HCT116 (cell line): ENCODE measurements at regions not wholly inside any gene's neighbourhood (a gene's known extent, or its start where the extent isn't known, plus 50 kb on each side); places are given as distances from the start of the nearest gene placed in this dataset.

Source experiments
- ATAC-seq: fragments of 200-7000 bp; cut with Tn5 transposase; 2 replicates; pipeline ENCODE4 v1.9.1; 2020; ENCODE audit warnings: mild to moderate bottlenecking, moderate library complexity
- BruUV-seq: library from RNA; stranded (reverse); fragments of 400-500 nt; replicated peaks from 2 replicates; lab custom pipeline; 2021; lab: Mats Ljungman, UMichigan
- CTCF ChIA-PET: fragments of 300-600 bp; sonication (Branson Sonifier 250); formaldehyde crosslinking; loops from one replicate; lab custom pipeline; 2021; ENCODE audit warnings: antibody characterized with exemption; lab: Charles Lee
- POLR2A ChIA-PET: fragments of 300-600, 350-600 bp; sonication (Branson Sonifier 250); formaldehyde crosslinking; loops from one replicate; lab custom pipeline; 2021; ENCODE audit warnings: antibody characterized with exemption; lab: Charles Lee
- RAD21 ChIA-PET, 2 experiments: fragments of 300-600 bp; sonication (Branson Sonifier 250); formaldehyde crosslinking; loops; one replicate each; lab custom pipeline; 2023; ENCODE audit warnings: low total read pairs in 2 of 2; ENCODE audit not compliant: uncharacterized antibody in 2 of 2, unreplicated experiment in 2 of 2, low non-redundant PET in 1 of 2; lab: Charles Lee
- DNase-seq: peaks from one replicate; pipeline ENCODE4 v3.0.0-alpha.2; 2010; ENCODE audit warnings: low read depth, low spot score
- H2AFZ ChIP-seq: fragments of 200-600 bp; shearing (Covaris generic), sonication (generic); 2 replicates; pipeline ENCODE4 v1.6.1; 2017; ENCODE audit warnings: low read depth, mixed run types, mixed read lengths, antibody characterized with exemption, low read length; ENCODE audit not compliant: poor library complexity, severe bottlenecking
- H3K27ac ChIP-seq: 2 replicates; pipeline ENCODE4 v1.5.1; 2012; ENCODE audit warnings: low read depth, low read length
- H3K27me3 ChIP-seq: fragments of 200-600 bp; sonication (generic); 2 replicates; pipeline ENCODE4 v1.6.1; 2016; ENCODE audit warnings: mixed run types, low read length, mixed read lengths; ENCODE audit not compliant: insufficient read depth
- H3K36me3 ChIP-seq, 2 experiments: fragments of 200-500 bp in 1 of 2; fragments of 200-600 bp in 1 of 2; sonication (Bioruptor generic) in 1 of 2; sonication (generic) in 1 of 2; 2 replicates each; pipeline versions ENCODE4 v1.5.1 to v1.6.1; 2014 to 2016; ENCODE audit warnings: low read length in 2 of 2, inconsistent platforms in 1 of 2, mixed read lengths in 1 of 2, mixed run types in 1 of 2; ENCODE audit not compliant: insufficient read depth in 2 of 2, control insufficient read depth in 1 of 2
- H3K4me1 ChIP-seq, 2 experiments: fragments of 200-600 bp in 1 of 2; sonication (generic) in 1 of 2; 2 replicates each; pipeline versions ENCODE4 v1.5.1 to v1.6.1; 2012 to 2017; ENCODE audit warnings: low read length in 2 of 2, inconsistent platforms in 1 of 2, mild to moderate bottlenecking in 1 of 2, mixed read lengths in 1 of 2, mixed run types in 1 of 2, moderate library complexity in 1 of 2; ENCODE audit not compliant: insufficient read depth in 2 of 2, control insufficient read depth in 1 of 2
- H3K4me2 ChIP-seq: fragments of 200-600 bp; sonication (generic); 2 replicates; pipeline ENCODE4 v1.6.1; 2017; ENCODE audit warnings: mixed run types, low read length, mixed read lengths
- H3K4me3 ChIP-seq, 2 experiments: fragments of 200-600 bp in 1 of 2; sonication (generic) in 1 of 2; replicated peaks in 1 of 2; 2 replicates each; pipeline ENCODE4 v1.5.1; 2011 to 2016; ENCODE audit warnings: low read length in 2 of 2, control low read depth in 1 of 2, low read depth in 1 of 2, mild to moderate bottlenecking in 1 of 2, mixed read lengths in 1 of 2, mixed run types in 1 of 2
- H3K79me2 ChIP-seq: fragments of 200-600 bp; sonication (generic); 2 replicates; pipeline ENCODE4 v1.6.1; 2017; ENCODE audit warnings: mild to moderate bottlenecking, mixed run types, low read length, moderate library complexity, mixed read lengths; ENCODE audit not compliant: insufficient read depth
- H3K9ac ChIP-seq: fragments of 200-600 bp; sonication (generic); 2 replicates; pipeline ENCODE4 v1.6.1; 2016; ENCODE audit warnings: low read length, mixed read lengths
- H3K9me2 ChIP-seq: fragments of 200-600 bp; sonication (generic), shearing (Covaris generic); 2 replicates; pipeline ENCODE4 v1.6.1; 2017; ENCODE audit warnings: mixed run types, mild to moderate bottlenecking, moderate library complexity; ENCODE audit not compliant: insufficient read depth
- H3K9me3 ChIP-seq, 2 experiments: fragments of 200-500 bp in 1 of 2; fragments of 200-600 bp in 1 of 2; sonication (Bioruptor generic) in 1 of 2; sonication (generic) in 1 of 2; 2 replicates each; pipeline ENCODE4 v1.6.1; 2014 to 2017; ENCODE audit warnings: low read length in 2 of 2, mixed read lengths in 2 of 2, inconsistent platforms in 1 of 2, low read depth in 1 of 2, mild to moderate bottlenecking in 1 of 2, mixed run types in 1 of 2, moderate library complexity in 1 of 2; ENCODE audit not compliant: control insufficient read depth in 1 of 2, insufficient read depth in 1 of 2
- H4K20me1 ChIP-seq: fragments of 200-600 bp; sonication (generic), shearing (Covaris generic); 2 replicates; pipeline ENCODE4 v1.6.1; 2017; ENCODE audit warnings: mixed run types, mild to moderate bottlenecking, moderate library complexity; ENCODE audit not compliant: insufficient read depth
- CBX3 ChIP-seq: IDR thresholded peaks from 2 replicates; pipeline ENCODE4 v1.6.1; 2012; ENCODE audit warnings: low read depth
- ELF1 ChIP-seq: IDR thresholded peaks from 2 replicates; pipeline ENCODE4 v1.6.1; 2012; ENCODE audit warnings: low read depth, borderline replicate concordance
- EZH2 ChIP-seq: fragments of 200-600 bp; sonication (generic); IDR thresholded peaks from 2 replicates; pipeline ENCODE4 v1.6.1; 2017; ENCODE audit warnings: antibody characterized with exemption, mixed run types
- FOSL1 ChIP-seq: IDR thresholded peaks from 2 replicates; pipeline ENCODE4 v1.6.1; 2012; ENCODE audit warnings: low read depth
- JUND ChIP-seq: IDR thresholded peaks from 2 replicates; pipeline ENCODE4 v1.6.1; 2012
- POLR2A ChIP-seq: IDR thresholded peaks from 2 replicates; pipeline ENCODE4 v1.7.0; 2011; ENCODE audit warnings: borderline replicate concordance; ENCODE audit not compliant: insufficient read depth, insufficient read length; ENCODE audit errors: extremely low read depth
- RAD21 ChIP-seq: IDR thresholded peaks from 2 replicates; pipeline ENCODE4 v1.6.1; 2012; ENCODE audit warnings: low read depth, mild to moderate bottlenecking
- SIN3A ChIP-seq: IDR thresholded peaks from 2 replicates; pipeline ENCODE4 v1.6.1; 2012; ENCODE audit warnings: low read depth
- SP1 ChIP-seq: IDR thresholded peaks from 2 replicates; pipeline ENCODE4 v1.6.1; 2012; ENCODE audit warnings: low read depth
- SRF ChIP-seq: IDR thresholded peaks from 2 replicates; pipeline ENCODE4 v1.6.1; 2012; ENCODE audit warnings: low read depth
- TCF7L2 ChIP-seq: IDR thresholded peaks from 2 replicates; pipeline ENCODE4 v1.7.0; 2011; ENCODE audit warnings: borderline replicate concordance, inconsistent platforms; ENCODE audit not compliant: insufficient read depth, insufficient read length; ENCODE audit errors: extremely low read depth
- YY1 ChIP-seq: IDR thresholded peaks from 2 replicates; pipeline ENCODE4 v1.6.1; 2011; ENCODE audit warnings: low read length, low read depth, moderate library complexity, mild to moderate bottlenecking; ENCODE audit not compliant: insufficient replicate concordance; ENCODE audit errors: extremely low read depth
- ZFX ChIP-seq: fragments of 450-650 bp; IDR thresholded peaks from 2 replicates; pipeline ENCODE4 v1.6.1; 2017
- ZNF274 ChIP-seq: fragments of 200-500 bp; sonication (Bioruptor generic); IDR thresholded peaks from 2 replicates; pipeline ENCODE4 v1.6.1; 2014; ENCODE audit warnings: mild to moderate bottlenecking, low read depth, low read length, inconsistent platforms
- intact Hi-C: fragments of 100-400 bp; cut with micrococcal nuclease; formaldehyde crosslinking; loops from 2 replicates; pipeline ENCODE4 v1.10.0; 2022
- TF ChIP-seq, protein P1 (sequence below): IDR thresholded peaks from 2 replicates; pipeline ENCODE4 v1.6.1; 2011; ENCODE audit warnings: mild to moderate bottlenecking, low read length, moderate library complexity; ENCODE audit not compliant: insufficient replicate concordance; ENCODE audit errors: extremely low read depth
- TF ChIP-seq, protein P2 (sequence below): IDR thresholded peaks from 2 replicates; pipeline ENCODE4 v1.6.1; 2012; ENCODE audit warnings: low read depth
- TF ChIP-seq, protein P3 (sequence below), 3 experiments: fragments of 200-600 bp in 1 of 3; sonication (generic) in 1 of 3; IDR thresholded peaks in 2 of 3; conservative IDR thresholded peaks in 1 of 3; 2 replicates each; pipeline ENCODE4 v1.5.1; 2012 to 2017; ENCODE audit warnings: low read depth in 2 of 3, low read length in 2 of 3, antibody characterized with exemption in 1 of 3, borderline replicate concordance in 1 of 3, control low read depth in 1 of 3, mild to moderate bottlenecking in 1 of 3, mixed read lengths in 1 of 3, mixed run types in 1 of 3, moderate library complexity in 1 of 3; ENCODE audit not compliant: insufficient read depth in 1 of 3
- TF ChIP-seq, protein P4 (sequence below): IDR thresholded peaks from 2 replicates; pipeline ENCODE4 v1.6.1; 2012

DNA sequence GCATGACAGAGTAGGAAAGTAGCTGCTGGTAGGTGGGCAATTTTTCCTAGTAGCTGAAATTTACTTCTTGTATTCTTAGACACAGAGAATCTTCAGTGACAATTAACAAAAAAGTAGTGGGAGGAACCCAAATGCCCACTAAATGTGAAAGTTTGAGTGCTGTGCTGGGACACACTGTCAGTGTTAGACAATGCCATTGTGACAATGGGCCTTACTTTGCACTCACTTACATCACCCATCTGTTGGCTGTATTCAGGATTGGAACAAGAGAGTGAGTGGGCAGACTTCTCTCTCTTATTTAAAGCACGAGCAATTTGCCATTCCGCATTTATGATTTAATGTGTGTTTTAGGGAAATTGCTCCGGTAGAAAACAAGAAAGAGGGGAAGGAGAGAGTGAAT is 662.5 kb downstream of the CBLN4 start:
- H3K4me1 ChIP-seq: no peaks in the 10 kb centered on the region; a peak in 1 of 4 replicates
- ChIA-PET POLR2A (no interaction called here), CTCF (no interaction called here), RAD21 (no interaction called here)
- no peaks in the 10 kb centered on the region for H3K27me3 ChIP-seq
- no peaks in the 10 kb centered on the region for H3K9me2 ChIP-seq
- no peak overlapping the region for H2AFZ ChIP-seq
- no peak overlapping the region for H3K4me3 ChIP-seq
- no peak overlapping the region for H3K4me2 ChIP-seq
- H3K9ac ChIP-seq: no peak overlapping the region
- H4K20me1 ChIP-seq: no peaks in the 10 kb centered on the region
- no peak overlapping the region for H3K27ac ChIP-seq
- intact Hi-C loops: no loop called here
- TF ChIP-seq, protein P1, sequence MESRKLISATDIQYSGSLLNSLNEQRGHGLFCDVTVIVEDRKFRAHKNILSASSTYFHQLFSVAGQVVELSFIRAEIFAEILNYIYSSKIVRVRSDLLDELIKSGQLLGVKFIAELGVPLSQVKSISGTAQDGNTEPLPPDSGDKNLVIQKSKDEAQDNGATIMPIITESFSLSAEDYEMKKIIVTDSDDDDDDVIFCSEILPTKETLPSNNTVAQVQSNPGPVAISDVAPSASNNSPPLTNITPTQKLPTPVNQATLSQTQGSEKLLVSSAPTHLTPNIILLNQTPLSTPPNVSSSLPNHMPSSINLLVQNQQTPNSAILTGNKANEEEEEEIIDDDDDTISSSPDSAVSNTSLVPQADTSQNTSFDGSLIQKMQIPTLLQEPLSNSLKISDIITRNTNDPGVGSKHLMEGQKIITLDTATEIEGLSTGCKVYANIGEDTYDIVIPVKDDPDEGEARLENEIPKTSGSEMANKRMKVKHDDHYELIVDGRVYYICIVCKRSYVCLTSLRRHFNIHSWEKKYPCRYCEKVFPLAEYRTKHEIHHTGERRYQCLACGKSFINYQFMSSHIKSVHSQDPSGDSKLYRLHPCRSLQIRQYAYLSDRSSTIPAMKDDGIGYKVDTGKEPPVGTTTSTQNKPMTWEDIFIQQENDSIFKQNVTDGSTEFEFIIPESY: no peak
- no peak for TF ChIP-seq FOSL1
- no peak for TF ChIP-seq CBX3
- TF ChIP-seq POLR2A: no peak
- TF ChIP-seq, protein P2, sequence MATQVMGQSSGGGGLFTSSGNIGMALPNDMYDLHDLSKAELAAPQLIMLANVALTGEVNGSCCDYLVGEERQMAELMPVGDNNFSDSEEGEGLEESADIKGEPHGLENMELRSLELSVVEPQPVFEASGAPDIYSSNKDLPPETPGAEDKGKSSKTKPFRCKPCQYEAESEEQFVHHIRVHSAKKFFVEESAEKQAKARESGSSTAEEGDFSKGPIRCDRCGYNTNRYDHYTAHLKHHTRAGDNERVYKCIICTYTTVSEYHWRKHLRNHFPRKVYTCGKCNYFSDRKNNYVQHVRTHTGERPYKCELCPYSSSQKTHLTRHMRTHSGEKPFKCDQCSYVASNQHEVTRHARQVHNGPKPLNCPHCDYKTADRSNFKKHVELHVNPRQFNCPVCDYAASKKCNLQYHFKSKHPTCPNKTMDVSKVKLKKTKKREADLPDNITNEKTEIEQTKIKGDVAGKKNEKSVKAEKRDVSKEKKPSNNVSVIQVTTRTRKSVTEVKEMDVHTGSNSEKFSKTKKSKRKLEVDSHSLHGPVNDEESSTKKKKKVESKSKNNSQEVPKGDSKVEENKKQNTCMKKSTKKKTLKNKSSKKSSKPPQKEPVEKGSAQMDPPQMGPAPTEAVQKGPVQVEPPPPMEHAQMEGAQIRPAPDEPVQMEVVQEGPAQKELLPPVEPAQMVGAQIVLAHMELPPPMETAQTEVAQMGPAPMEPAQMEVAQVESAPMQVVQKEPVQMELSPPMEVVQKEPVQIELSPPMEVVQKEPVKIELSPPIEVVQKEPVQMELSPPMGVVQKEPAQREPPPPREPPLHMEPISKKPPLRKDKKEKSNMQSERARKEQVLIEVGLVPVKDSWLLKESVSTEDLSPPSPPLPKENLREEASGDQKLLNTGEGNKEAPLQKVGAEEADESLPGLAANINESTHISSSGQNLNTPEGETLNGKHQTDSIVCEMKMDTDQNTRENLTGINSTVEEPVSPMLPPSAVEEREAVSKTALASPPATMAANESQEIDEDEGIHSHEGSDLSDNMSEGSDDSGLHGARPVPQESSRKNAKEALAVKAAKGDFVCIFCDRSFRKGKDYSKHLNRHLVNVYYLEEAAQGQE: no peak
- no peak for TF ChIP-seq SP1
- no peak for TF ChIP-seq SRF
- TF ChIP-seq, protein P3, sequence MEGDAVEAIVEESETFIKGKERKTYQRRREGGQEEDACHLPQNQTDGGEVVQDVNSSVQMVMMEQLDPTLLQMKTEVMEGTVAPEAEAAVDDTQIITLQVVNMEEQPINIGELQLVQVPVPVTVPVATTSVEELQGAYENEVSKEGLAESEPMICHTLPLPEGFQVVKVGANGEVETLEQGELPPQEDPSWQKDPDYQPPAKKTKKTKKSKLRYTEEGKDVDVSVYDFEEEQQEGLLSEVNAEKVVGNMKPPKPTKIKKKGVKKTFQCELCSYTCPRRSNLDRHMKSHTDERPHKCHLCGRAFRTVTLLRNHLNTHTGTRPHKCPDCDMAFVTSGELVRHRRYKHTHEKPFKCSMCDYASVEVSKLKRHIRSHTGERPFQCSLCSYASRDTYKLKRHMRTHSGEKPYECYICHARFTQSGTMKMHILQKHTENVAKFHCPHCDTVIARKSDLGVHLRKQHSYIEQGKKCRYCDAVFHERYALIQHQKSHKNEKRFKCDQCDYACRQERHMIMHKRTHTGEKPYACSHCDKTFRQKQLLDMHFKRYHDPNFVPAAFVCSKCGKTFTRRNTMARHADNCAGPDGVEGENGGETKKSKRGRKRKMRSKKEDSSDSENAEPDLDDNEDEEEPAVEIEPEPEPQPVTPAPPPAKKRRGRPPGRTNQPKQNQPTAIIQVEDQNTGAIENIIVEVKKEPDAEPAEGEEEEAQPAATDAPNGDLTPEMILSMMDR (IDR thresholded peaks at IDR 0.05 in 2 of 3, conservative IDR thresholded peaks at IDR 0.05 in 1 of 3; ENCODE audit: borderline replicate concordance in 1 of 3, insufficient read depth in 1 of 3, low read depth in 2 of 3, low read length in 2 of 3): no peak
- TF ChIP-seq YY1: no peak
- TF ChIP-seq RAD21: no peak
- TF ChIP-seq, protein P4, sequence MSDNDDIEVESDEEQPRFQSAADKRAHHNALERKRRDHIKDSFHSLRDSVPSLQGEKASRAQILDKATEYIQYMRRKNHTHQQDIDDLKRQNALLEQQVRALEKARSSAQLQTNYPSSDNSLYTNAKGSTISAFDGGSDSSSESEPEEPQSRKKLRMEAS: no peak
- no peak for TF ChIP-seq TCF7L2
- no peak for TF ChIP-seq ELF1
- no peak for TF ChIP-seq SIN3A
- TF ChIP-seq JUND: no peak
- no peak for TF ChIP-seq EZH2
- TF ChIP-seq ZNF274: no peak
- no peak for TF ChIP-seq ZFX
- TF ChIP-seq, all 23 proteins: peak for 0
- Histone ChIP-seq H3K79me2 (no peaks in the 10 kb centered on the region), H3K36me3 (no peaks in the 10 kb centered on the region), H3K9me3 (peaks cover 0 to 33% of the 10 kb centered on the region in 2 experiments; a peak in 2 of 4 replicates)
- BruUV-seq: no TSS peak
- DNase-seq (no peak), ATAC-seq (no peak)
